ENCODE measurements at regions not wholly inside any gene's neighbourhood (a gene's known extent, or its start where the extent isn't known, plus 50 kb on each side); places are given as distances from the start of the nearest gene placed in this dataset.
A peak's percentile ranks its signal among the peaks of the same experiment; 100 is the strongest.

DNA sequence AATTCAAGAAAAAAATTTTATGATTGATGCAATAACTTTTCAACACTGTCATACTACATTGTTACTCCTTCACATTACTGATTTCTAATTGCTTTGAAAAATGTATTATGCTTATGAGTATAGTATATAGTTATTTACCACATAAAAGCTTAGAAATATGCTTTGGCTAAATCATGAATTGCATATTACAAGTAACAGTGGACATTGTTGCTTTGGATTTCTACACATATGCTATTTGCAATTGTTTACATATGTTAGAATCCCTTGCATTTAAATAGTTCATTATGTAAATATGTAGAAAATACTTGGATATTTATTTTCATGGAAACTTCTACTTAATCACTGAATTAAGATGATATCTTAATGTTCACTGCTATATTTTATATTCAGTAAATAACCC is 577.5 kb downstream of the QKI start:
- no peak overlapping the region for H3K27ac ChIP-seq (replicated peaks)
- no peak for DNase-seq
- intact Hi-C loops (cut with micrococcal nuclease), result no loop called here
- H3K4me3 ChIP-seq, result no peak overlapping the region
- H3K27me3 ChIP-seq (ENCODE audit: low read depth), result no peaks in the 10 kb centered on the region
- H3K36me3 ChIP-seq, result no peaks in the 10 kb centered on the region
- TF ChIP-seq, protein P1, sequence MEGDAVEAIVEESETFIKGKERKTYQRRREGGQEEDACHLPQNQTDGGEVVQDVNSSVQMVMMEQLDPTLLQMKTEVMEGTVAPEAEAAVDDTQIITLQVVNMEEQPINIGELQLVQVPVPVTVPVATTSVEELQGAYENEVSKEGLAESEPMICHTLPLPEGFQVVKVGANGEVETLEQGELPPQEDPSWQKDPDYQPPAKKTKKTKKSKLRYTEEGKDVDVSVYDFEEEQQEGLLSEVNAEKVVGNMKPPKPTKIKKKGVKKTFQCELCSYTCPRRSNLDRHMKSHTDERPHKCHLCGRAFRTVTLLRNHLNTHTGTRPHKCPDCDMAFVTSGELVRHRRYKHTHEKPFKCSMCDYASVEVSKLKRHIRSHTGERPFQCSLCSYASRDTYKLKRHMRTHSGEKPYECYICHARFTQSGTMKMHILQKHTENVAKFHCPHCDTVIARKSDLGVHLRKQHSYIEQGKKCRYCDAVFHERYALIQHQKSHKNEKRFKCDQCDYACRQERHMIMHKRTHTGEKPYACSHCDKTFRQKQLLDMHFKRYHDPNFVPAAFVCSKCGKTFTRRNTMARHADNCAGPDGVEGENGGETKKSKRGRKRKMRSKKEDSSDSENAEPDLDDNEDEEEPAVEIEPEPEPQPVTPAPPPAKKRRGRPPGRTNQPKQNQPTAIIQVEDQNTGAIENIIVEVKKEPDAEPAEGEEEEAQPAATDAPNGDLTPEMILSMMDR (IDR thresholded peaks at IDR 0.05; ENCODE audit: borderline replicate concordance), result no peak
- no peaks in the 10 kb centered on the region for H3K9me3 ChIP-seq (replicated peaks)
- no peaks in the 10 kb centered on the region for H3K4me1 ChIP-seq

DNA sequence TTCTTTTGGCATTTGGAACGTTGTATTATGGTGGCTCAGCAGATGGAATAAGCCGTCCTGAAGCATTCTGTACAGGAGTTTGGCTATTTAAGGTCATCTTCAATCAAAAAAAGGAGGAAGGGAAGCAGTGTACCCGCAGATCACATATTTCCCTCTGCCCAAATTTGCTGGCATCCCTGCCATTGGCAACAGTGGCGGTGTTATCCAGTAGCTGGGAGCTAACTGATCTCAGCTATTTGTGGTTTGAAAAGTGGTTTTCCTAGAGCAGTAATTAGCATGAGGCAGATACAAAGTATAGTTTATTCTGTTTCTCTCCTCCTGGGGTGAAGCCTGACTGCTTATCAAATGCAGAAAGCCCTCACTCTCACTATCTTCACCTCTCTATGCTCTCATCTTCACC is 576.8 kb downstream of the QKI start:
- no peak overlapping the region for H3K27ac ChIP-seq (replicated peaks)
- no peaks in the 10 kb centered on the region for H3K36me3 ChIP-seq
- H3K4me1 ChIP-seq, result peaks cover 6% of the 10 kb centered on the region
- no peak overlapping the region for H3K4me3 ChIP-seq
- no peak for DNase-seq
- no peaks in the 10 kb centered on the region for H3K9me3 ChIP-seq (replicated peaks)
- intact Hi-C loops (cut with micrococcal nuclease), result no loop called here
- H3K27me3 ChIP-seq (ENCODE audit: low read depth), result no peaks in the 10 kb centered on the region
- TF ChIP-seq, protein P1 (IDR thresholded peaks at IDR 0.05; ENCODE audit: borderline replicate concordance), result no peak

DNA sequence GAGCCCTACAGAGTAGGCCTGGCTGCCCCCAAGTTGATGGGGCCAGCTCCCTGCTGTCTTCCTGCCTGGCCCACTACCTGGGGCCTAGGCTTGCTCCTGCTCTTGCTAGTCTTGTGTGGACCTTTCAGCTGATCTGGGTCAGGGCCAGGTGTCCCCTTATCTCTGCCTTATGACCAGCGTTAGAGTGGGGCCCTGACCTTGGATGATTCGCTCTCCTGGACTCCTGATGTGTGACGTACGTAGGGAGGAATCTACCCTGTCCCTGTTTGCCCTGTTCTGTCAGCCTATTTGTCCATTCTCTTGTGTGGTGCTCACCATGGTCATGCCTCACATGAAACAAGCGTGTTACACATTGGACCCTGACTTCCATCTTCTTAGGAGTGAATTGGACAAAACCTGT is 571.8 kb downstream of the QKI start:
- TF ChIP-seq, protein P1 (IDR thresholded peaks at IDR 0.05; ENCODE audit: borderline replicate concordance), result no peak
- DNase-seq, result peak; percentile 38
- no peak overlapping the region for H3K4me3 ChIP-seq
- H3K4me1 ChIP-seq, result peaks cover 16% of the 10 kb centered on the region
- no peaks in the 10 kb centered on the region for H3K36me3 ChIP-seq
- no peaks in the 10 kb centered on the region for H3K9me3 ChIP-seq (replicated peaks)
- peak overlapping the region; percentile 82 for H3K27ac ChIP-seq (replicated peaks)
- no peaks in the 10 kb centered on the region for H3K27me3 ChIP-seq (ENCODE audit: low read depth)
- intact Hi-C loops (cut with micrococcal nuclease), result no loop called here

DNA sequence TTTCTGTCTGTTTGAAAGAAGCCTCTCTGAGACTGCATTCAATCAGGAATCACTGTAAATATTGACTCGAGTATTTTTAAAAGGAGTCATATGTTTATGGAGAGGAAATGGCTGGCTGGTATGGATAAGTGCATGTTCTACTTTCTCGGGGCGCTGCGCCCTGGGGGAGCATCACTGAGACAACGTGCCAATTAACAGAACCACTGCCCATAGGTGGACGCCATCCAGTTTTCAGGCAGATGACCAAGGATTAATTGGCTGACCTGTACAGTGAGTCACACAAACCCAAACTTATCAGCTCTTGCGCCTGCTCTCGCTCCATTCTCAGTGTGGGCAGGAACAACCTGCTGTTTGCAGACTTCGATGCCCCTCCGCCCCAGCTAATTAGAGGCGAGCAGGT is 571.2 kb downstream of the QKI start:
- Histone ChIP-seq H3K36me3 (no peaks in the 10 kb centered on the region), H3K9me3 (replicated peaks) (no peaks in the 10 kb centered on the region), H3K4me3 (no peak overlapping the region), H3K27ac (replicated peaks) (peak overlapping the region; percentile 82), H3K27me3 (ENCODE audit: low read depth) (no peaks in the 10 kb centered on the region), H3K4me1 (peaks cover 16% of the 10 kb centered on the region)
- TF ChIP-seq, protein P1 (IDR thresholded peaks at IDR 0.05; ENCODE audit: borderline replicate concordance), result no peak
- DNase-seq, result no peak
- intact Hi-C loops (cut with micrococcal nuclease), result no loop called here

DNA sequence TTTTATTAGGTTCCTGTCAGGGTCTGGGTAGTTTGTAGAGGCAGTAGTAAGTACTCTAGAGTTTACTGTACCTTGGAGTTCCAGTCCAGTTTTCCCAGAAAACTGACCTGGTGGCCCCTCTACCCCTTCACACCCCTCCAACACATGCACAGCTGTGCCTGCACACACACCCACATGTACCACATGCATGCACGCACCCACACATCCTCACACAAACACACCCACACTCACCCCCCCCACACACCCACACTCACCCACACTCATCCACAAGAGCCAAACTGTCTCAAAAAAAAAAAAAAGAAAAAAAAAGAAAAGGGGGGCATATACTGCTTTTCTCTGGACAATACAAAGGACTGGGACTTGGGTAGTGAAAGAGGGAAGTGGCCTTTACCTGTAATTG is 570.5 kb downstream of the QKI start:
- H3K9me3 ChIP-seq (replicated peaks), result no peaks in the 10 kb centered on the region
- no peaks in the 10 kb centered on the region for H3K27me3 ChIP-seq (ENCODE audit: low read depth)
- no peak overlapping the region for H3K4me3 ChIP-seq
- intact Hi-C loops (cut with micrococcal nuclease), result no loop called here
- TF ChIP-seq, protein P1 (IDR thresholded peaks at IDR 0.05; ENCODE audit: borderline replicate concordance), result no peak
- H3K4me1 ChIP-seq, result peaks cover 16% of the 10 kb centered on the region
- H3K27ac ChIP-seq (replicated peaks), result peak overlapping the region; percentile 82
- no peak for DNase-seq
- no peaks in the 10 kb centered on the region for H3K36me3 ChIP-seq

Measured in left ventricle myocardium inferior (tissue), 1 donor.